ENCODE measurements at regions not wholly inside any gene's neighbourhood (a gene's known extent, or its start where the extent isn't known, plus 50 kb on each side); places are given as distances from the start of the nearest gene placed in this dataset.
"Not testable (repeated sequence)": the region's sequence is repeated elsewhere in the genome, so short reads cannot be mapped to it uniquely, and the experiment has no call there.

- H3K9me3 ChIP-seq: no peaks in the 10 kb centered on the region
- no peak overlapping the region for H3K4me3 ChIP-seq
- peaks cover 0 to 12% (median 1%) of the 10 kb centered on the region in 9 donors for H3K4me1 ChIP-seq
- no peaks in the 10 kb centered on the region for H3K36me3 ChIP-seq
- H3K27ac ChIP-seq: no peak overlapping the region
- 7 to 31% methylated on average over 2 of the region's 2 CpGs for WGBS, 2 donors
- TF ChIP-seq CTCF (IDR thresholded peaks at IDR 0.05): peak; percentile 25 to 79 (median 63)
- intact Hi-C loops (cut with DNase I): loop anchor here in 7 of 10 donors (2.0 to 10.0 kb wide), 3 partner anchors 55 to 151 kb away; no protein-coding TSS in a partner anchor
- ATAC-seq (peak in 1 of 8 donors; percentile 42), DNase-seq (no peak)
- H3K27me3 ChIP-seq: peaks cover 0 to 10% (median 0%) of the 10 kb centered on the region in 7 donors
Measured at GRCh38 chr14:22375321-22375930, 213.6 kb downstream of the DAD1 start.

GRCh38 chr14:22370084-22370847 lies 218.8 kb downstream of the DAD1 start:
- ATAC-seq (peak; percentile 71 to 98 (median 93)), DNase-seq (peak in 1 of 2 donors; percentile 42)
- WGBS, 2 donors: 79 to 82% methylated on average over 2 of the region's 2 CpGs
- no peaks in the 10 kb centered on the region for H3K27me3 ChIP-seq
- H3K9me3 ChIP-seq: peaks cover 0 to 3% (median 0%) of the 10 kb centered on the region in 11 donors
- no peaks in the 10 kb centered on the region for H3K36me3 ChIP-seq
- TF ChIP-seq CTCF (IDR thresholded peaks at IDR 0.05): no peak
- intact Hi-C loops (cut with DNase I): loop anchor here in 4 of 10 donors (5.0 to 10.0 kb wide), 3 partner anchors 48 to 145 kb away; no protein-coding TSS in a partner anchor
- peak overlapping the region in 5 of 10 donors; percentile 20 to 63 (median 35) for H3K27ac ChIP-seq
- no peak overlapping the region for H3K4me3 ChIP-seq
- H3K4me1 ChIP-seq: peaks cover 0 to 20% (median 4%) of the 10 kb centered on the region in 9 donors

- no peak for TF ChIP-seq CTCF (IDR thresholded peaks at IDR 0.05)
- Histone ChIP-seq H3K27ac (no peak overlapping the region), H3K4me3 (no peak overlapping the region), H3K36me3 (no peaks in the 10 kb centered on the region), H3K9me3 (peaks cover 0 to 41% (median 4%) of the 10 kb centered on the region in 11 donors), H3K4me1 (no peaks in the 10 kb centered on the region), H3K27me3 (no peaks in the 10 kb centered on the region)
- intact Hi-C loops (cut with DNase I): no loop called here
- ATAC-seq: no peak
- no peak for DNase-seq
Measured at GRCh38 chr14:22358726-22359125, 230.3 kb downstream of the DAD1 start.

- ATAC-seq; H3K4me3 ChIP-seq; DNase-seq; intact Hi-C loops (cut with DNase I); H3K4me1 ChIP-seq; H3K36me3 ChIP-seq; H3K27ac ChIP-seq: not testable (repeated sequence)
- Histone ChIP-seq H3K9me3 (peaks cover 0 to 34% (median 8%) of the 10 kb centered on the region in 11 donors), H3K27me3 (peaks cover 0 to 10% (median 0%) of the 10 kb centered on the region in 7 donors)
- 56 to 69% methylated on average over 4 of the region's 4 CpGs for WGBS, 2 donors
Measured at GRCh38 chr14:22349281-22349680, 239.7 kb downstream of the DAD1 start.
